ENCODE measurements at regions not wholly inside any gene's neighbourhood (a gene's known extent, or its start where the extent isn't known, plus 50 kb on each side); places are given as distances from the start of the nearest gene placed in this dataset.

GRCh38 chr10:47230957-47231356, 69.0 kb upstream of the GDF10 start:
- DNase-seq (ENCODE audit: low read depth in 2 of 2) = no peak

DNA sequence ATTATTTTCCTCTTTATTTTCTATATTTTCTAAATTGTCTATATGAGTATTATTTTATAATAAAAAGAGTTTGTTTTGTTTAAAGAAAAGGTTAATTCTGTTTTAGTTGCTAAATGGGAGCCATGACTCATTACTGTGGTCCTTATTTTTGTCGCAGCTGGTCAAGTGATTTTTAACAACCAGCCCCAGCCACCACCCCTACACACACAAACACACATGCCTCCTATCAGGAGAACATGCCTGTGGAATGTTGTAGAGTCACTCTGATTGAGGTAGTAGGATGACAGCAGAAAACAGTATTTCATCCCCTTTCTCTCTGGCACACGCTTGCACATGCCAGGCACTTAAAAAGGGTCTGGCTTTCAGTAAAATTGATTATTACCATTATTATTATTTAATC, 68.6 kb upstream of the GDF10 start:
- DNase-seq (ENCODE audit: low read depth in 2 of 2) = no peak

DNA sequence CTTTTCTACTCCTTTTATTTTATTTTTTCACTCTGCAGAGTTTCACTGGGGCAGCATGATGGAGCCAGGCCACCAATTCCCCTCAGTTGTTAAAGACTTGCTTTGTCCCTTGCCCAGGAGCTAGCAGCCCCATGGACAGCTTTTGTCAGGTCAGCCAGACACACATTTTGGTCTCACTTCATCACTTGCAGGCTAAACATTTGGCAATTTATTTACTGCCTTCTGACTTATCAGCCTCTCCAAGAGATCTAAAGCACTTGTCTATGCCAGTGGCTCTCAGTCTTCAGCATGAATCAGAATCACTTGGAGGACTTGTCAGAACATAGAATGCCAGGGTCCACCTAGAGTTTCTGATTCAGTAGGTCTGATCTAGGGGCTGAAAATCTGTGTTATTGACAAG, 66.4 kb upstream of the GDF10 start:
- DNase-seq (ENCODE audit: low read depth in 2 of 2) = no peak

- DNase-seq (ENCODE audit: low read depth in 2 of 2) = no peak
These were observed 64.5 kb upstream of the GDF10 start for GRCh38 chr10:47235484-47235883.

GRCh38 chr10:47237316-47238260, 62.4 kb upstream of the GDF10 start:
- DNase-seq (ENCODE audit: low read depth in 2 of 2) = no peak

- no peak for DNase-seq (ENCODE audit: low read depth in 2 of 2)
These were observed 61.5 kb upstream of the GDF10 start for GRCh38 chr10:47238331-47239095.

DNA sequence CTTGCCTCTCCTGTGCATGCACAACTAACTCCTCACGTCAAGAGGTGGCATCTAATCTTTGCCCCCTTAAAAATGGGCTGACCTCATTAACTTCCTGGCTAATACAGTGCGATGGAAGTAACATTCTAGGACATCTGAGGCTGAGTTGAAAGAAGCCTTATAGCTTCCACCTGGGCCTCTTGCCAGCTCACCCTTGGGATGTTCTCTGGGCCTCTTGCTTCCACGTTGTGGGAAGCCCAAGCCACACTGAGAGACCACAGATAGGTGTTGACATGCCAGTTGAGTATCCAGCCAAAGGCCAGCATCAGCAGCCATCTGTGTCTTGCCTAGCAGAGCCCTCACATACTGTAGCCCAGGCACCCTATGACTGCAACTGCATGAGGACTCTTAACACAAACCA, 60.8 kb upstream of the GDF10 start:
- DNase-seq (ENCODE audit: low read depth in 2 of 2) = no peak

- no peak for DNase-seq (ENCODE audit: low read depth in 2 of 2)
These were observed 59.8 kb upstream of the GDF10 start for GRCh38 chr10:47240173-47240572.

GRCh38 chr10:47241256-47241655, 58.7 kb upstream of the GDF10 start:
- no peak for DNase-seq (ENCODE audit: low read depth in 2 of 2)

GRCh38 chr10:47241946-47242867, 57.8 kb upstream of the GDF10 start:
- no peak for DNase-seq (ENCODE audit: low read depth in 2 of 2)

DNA sequence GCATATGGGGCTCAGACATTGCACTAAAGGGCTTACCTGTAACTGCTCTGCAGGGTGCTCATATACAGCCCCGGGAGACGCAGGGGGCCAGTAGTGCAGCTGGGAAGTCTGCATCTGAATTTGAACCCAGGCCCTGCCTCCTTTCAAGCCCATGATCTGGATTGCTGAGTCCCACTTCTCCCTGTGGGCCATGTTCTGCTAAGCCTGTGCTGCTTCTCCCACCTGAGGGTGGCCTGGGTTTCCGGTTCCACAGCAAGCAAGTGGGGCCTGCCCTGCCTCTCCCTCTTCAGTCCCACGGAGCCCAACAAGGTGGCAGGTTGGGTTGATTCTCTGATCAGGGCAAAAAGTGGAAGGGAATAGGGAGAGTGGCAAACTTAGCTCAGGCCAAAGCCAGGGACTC, 56.6 kb upstream of the GDF10 start:
- no peak for DNase-seq (ENCODE audit: low read depth in 2 of 2)

DNA sequence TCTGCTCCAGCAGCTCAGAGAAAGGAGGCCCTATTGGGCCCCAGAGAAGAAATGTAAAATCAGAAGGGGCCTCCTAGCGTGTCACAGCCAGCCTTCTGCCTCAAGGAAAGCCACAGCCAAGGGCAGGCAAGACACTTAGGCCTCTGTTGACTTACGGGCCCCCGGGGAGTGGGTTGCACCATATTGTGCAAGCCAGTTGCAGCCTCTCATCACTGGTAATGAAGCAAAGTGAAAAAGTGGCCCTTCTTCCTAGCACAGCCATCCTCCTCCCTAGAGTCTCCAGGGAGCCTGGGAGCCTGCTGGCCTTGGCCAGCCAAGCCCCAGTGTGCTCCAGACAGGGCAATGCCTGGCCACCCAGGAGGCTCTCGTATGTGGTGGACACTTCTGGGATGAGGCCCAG, 56.2 kb upstream of the GDF10 start:
- no peak for DNase-seq (ENCODE audit: low read depth in 2 of 2)

GRCh38 chr10:47244560-47245500, 55.2 kb upstream of the GDF10 start:
- no peak for DNase-seq (ENCODE audit: low read depth in 2 of 2)

GRCh38 chr10:47245731-47246350, 54.2 kb upstream of the GDF10 start:
- DNase-seq (ENCODE audit: low read depth in 2 of 2) = no peak

DNA sequence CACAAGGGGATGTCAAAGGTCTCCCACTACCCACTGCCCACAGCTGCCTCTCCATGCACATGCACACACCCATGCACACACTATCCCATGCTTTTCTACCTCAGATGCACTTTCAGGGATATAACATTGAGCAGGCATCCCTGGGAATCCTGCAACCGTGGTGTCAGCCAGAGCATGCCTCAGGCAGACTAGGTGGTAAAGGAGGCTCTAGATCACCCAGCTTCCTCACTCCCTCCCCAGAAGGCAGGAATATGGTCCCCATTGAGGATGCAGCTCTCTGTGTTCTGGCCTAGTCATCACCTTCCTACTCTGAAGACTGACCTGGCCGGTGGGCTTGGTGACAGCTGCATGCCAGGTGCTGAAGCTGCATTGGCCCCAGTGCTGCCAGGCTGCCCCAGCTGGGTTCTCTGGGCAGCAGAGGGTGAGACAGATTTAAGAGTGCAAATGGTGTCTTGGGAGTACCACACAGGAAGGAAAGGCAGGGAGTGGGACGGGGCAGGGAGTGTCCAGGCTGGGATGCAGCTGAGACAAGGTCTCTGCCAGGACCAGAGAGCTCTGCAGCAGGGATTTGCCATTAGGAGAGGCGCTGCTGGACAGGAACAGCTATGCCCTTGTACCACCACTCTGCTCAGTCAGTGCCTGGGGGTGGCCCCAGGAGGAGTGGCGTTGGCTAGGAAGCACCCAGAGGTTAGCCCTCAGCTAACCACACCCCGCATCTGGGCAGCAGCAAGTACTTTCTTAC, 53.4 kb upstream of the GDF10 start:
- no peak for DNase-seq (ENCODE audit: low read depth in 2 of 2)

- no peak for DNase-seq (ENCODE audit: low read depth in 2 of 2)
These were observed 52.6 kb upstream of the GDF10 start for GRCh38 chr10:47247148-47248059.

GRCh38 chr10:47248386-47249090, 51.5 kb upstream of the GDF10 start:
- no peak for DNase-seq (ENCODE audit: low read depth in 2 of 2)

DNA sequence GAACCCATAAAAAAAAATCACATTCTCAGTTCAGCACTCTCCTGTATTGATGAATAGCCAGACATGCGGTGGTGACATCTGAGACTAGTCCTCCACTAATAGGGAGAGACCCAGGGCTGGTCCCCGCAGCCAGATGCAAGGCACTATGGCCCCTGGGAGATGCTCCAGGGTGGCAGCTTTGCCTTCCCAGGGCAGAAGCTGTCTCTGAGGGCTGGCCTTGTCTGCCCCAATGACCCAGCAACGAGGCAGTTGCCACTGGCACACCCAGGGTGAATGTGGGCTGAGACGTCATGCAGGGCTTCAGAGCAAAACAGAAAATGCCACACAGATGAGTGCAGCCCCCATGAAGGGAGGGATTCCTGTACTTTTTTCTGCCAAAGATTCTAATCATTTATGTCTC, 50.1 kb upstream of the GDF10 start:
- DNase-seq (ENCODE audit: low read depth in 2 of 2) = no peak
